ENCODE measurements at regions not wholly inside any gene's neighbourhood (a gene's known extent, or its start where the extent isn't known, plus 50 kb on each side); places are given as distances from the start of the nearest gene placed in this dataset.
A peak's percentile ranks its signal among the peaks of the same experiment; 100 is the strongest.
"Not testable (repeated sequence)": the region's sequence is repeated elsewhere in the genome, so short reads cannot be mapped to it uniquely, and the experiment has no call there.

GRCh38 chr14:26655128-26655527, 57.3 kb upstream of the NOVA1 start:
- DNase-seq (ENCODE audit: low read depth), result no peak

GRCh38 chr14:26663506-26663905, 65.7 kb upstream of the NOVA1 start:
- DNase-seq (ENCODE audit: low read depth), result no peak

- DNase-seq (ENCODE audit: low read depth), result not testable (repeated sequence)
These were observed 81.0 kb upstream of the NOVA1 start for GRCh38 chr14:26678732-26679420.

GRCh38 chr14:26685401-26685800, 87.6 kb upstream of the NOVA1 start:
- no peak for DNase-seq (ENCODE audit: low read depth)

GRCh38 chr14:26687301-26687837, 89.5 kb upstream of the NOVA1 start:
- no peak for DNase-seq (ENCODE audit: low read depth)

- DNase-seq (ENCODE audit: low read depth), result no peak
These were observed 96.7 kb upstream of the NOVA1 start for GRCh38 chr14:26694521-26694920.

GRCh38 chr14:26702721-26703230, 104.9 kb upstream of the NOVA1 start:
- no peak for DNase-seq (ENCODE audit: low read depth)

- no peak for DNase-seq (ENCODE audit: low read depth)
These were observed 106.0 kb upstream of the NOVA1 start for GRCh38 chr14:26703686-26704366.

- DNase-seq (ENCODE audit: low read depth), result no peak
These were observed 109.4 kb upstream of the NOVA1 start for GRCh38 chr14:26707234-26707633.

- no peak for DNase-seq (ENCODE audit: low read depth)
These were observed 111.2 kb upstream of the NOVA1 start for GRCh38 chr14:26709019-26709418.

GRCh38 chr14:26719514-26719913, 121.7 kb upstream of the NOVA1 start:
- DNase-seq (ENCODE audit: low read depth), result no peak

GRCh38 chr14:26722258-26722657, 124.4 kb upstream of the NOVA1 start:
- DNase-seq (ENCODE audit: low read depth), result no peak

- DNase-seq (ENCODE audit: low read depth), result peak; percentile 3
These were observed 132.0 kb upstream of the NOVA1 start for GRCh38 chr14:26729851-26730250.

- DNase-seq (ENCODE audit: low read depth), result peak; percentile 9
These were observed 133.2 kb upstream of the NOVA1 start for GRCh38 chr14:26730929-26731618.

- DNase-seq (ENCODE audit: low read depth), result no peak
These were observed 138.0 kb upstream of the NOVA1 start for GRCh38 chr14:26735811-26736210.

GRCh38 chr14:26738571-26738970, 140.7 kb upstream of the NOVA1 start:
- DNase-seq (ENCODE audit: low read depth), result no peak

GRCh38 chr14:26741711-26742212, 143.9 kb upstream of the NOVA1 start:
- DNase-seq (ENCODE audit: low read depth), result no peak

GRCh38 chr14:26743284-26743683, 145.5 kb upstream of the NOVA1 start:
- no peak for DNase-seq (ENCODE audit: low read depth)

- DNase-seq (ENCODE audit: low read depth), result no peak
These were observed 147.1 kb upstream of the NOVA1 start for GRCh38 chr14:26744903-26745302.

GRCh38 chr14:26761532-26761931, 163.7 kb upstream of the NOVA1 start:
- DNase-seq (ENCODE audit: low read depth), result no peak

- DNase-seq (ENCODE audit: low read depth), result peak; percentile 3
These were observed 167.5 kb upstream of the NOVA1 start for GRCh38 chr14:26765301-26765700.
